IMR-90 (cell line): ENCODE measurements at regions not wholly inside any gene's neighbourhood (a gene's known extent, or its start where the extent isn't known, plus 50 kb on each side); places are given as distances from the start of the nearest gene placed in this dataset.

Experiments used
- ATAC-seq: fragments of 200-7000 bp; cut with Tn5 transposase; 2 replicates; pipeline ENCODE4 v1.9.1; 2020; ENCODE audit warnings: low read depth, mild to moderate bottlenecking, moderate library complexity
- BruUV-seq: library from RNA; stranded (reverse); fragments of 400-500 nt; replicated peaks from 2 replicates; lab custom pipeline; 2021; lab: Mats Ljungman, UMichigan
- CTCF ChIA-PET: fragments of 300-600 bp; formaldehyde crosslinking; extraction: SDS; loops from one replicate; lab custom pipeline; 2021; ENCODE audit warnings: antibody characterized with exemption; lab: Yijun Ruan, JAX
- POLR2A ChIA-PET: fragments of 300-600 bp; sonication (Branson Sonifier 250); formaldehyde crosslinking; loops from one replicate; lab custom pipeline; 2022; ENCODE audit warnings: antibody characterized with exemption; ENCODE audit not compliant: unreplicated experiment; lab: Charles Lee
- DNase-seq: peaks from one replicate; pipeline ENCODE4 v3.0.0; 2013
- H2AFZ ChIP-seq: replicated peaks from 2 replicates; pipeline ENCODE3; 2013; ENCODE audit warnings: low read length, mild to moderate bottlenecking; ENCODE audit not compliant: poor library complexity
- H2AK5ac ChIP-seq: 2 replicates; pipeline ENCODE4 v1.6.1; 2013; ENCODE audit warnings: low read depth, low read length, inconsistent platforms
- H2AK9ac ChIP-seq: replicated peaks from 2 replicates; pipeline ENCODE3; 2013; ENCODE audit warnings: mild to moderate bottlenecking, low read depth, low read length, moderate library complexity; ENCODE audit not compliant: poor library complexity
- H2BK120ac ChIP-seq: 2 replicates; pipeline ENCODE4 v1.6.1; 2013; ENCODE audit warnings: low read depth, low read length, inconsistent platforms
- H2BK15ac ChIP-seq: 3 replicates; pipeline ENCODE4 v1.6.1; 2013; ENCODE audit warnings: low read depth, low read length, inconsistent platforms
- H2BK20ac ChIP-seq: 2 replicates; pipeline ENCODE4 v1.6.1; 2013; ENCODE audit warnings: low read depth, mild to moderate bottlenecking, inconsistent platforms, low read length, moderate library complexity
- H2BK5ac ChIP-seq: 2 replicates; pipeline ENCODE4 v1.6.1; 2013; ENCODE audit warnings: mild to moderate bottlenecking, low read depth, low read length, inconsistent platforms; ENCODE audit not compliant: poor library complexity, severe bottlenecking
- H3K14ac ChIP-seq: replicated peaks from 2 replicates; pipeline ENCODE4 v1.6.1; 2013; ENCODE audit warnings: low read depth, low read length, inconsistent platforms
- H3K18ac ChIP-seq: 2 replicates; pipeline ENCODE4 v1.6.1; 2013; ENCODE audit warnings: low read depth, low read length, control low read depth
- H3K23ac ChIP-seq: 2 replicates; pipeline ENCODE4 v1.6.1; 2013; ENCODE audit warnings: low read depth, low read length, inconsistent platforms
- H3K27ac ChIP-seq: 2 replicates; pipeline ENCODE4 v1.5.1; 2013; ENCODE audit warnings: mild to moderate bottlenecking, control low read depth, low read length; ENCODE audit not compliant: insufficient read depth
- H3K27me3 ChIP-seq: 2 replicates; pipeline ENCODE4 v1.6.1; 2013; ENCODE audit warnings: low read length; ENCODE audit not compliant: control insufficient read depth, insufficient read depth
- H3K36me3 ChIP-seq: 2 replicates; pipeline ENCODE4 v1.6.1; 2013; ENCODE audit warnings: low read length, mixed read lengths; ENCODE audit not compliant: control insufficient read depth, insufficient read depth
- H3K4ac ChIP-seq: 2 replicates; pipeline ENCODE4 v1.6.1; 2013; ENCODE audit warnings: low read depth, low read length, inconsistent platforms
- H3K4me1 ChIP-seq: 2 replicates; pipeline ENCODE4 v1.6.1; 2013; ENCODE audit warnings: low read length, mixed read lengths; ENCODE audit not compliant: control insufficient read depth, insufficient read depth
- H3K4me2 ChIP-seq: 2 replicates; pipeline ENCODE4 v1.6.1; 2013; ENCODE audit warnings: low read depth, mild to moderate bottlenecking, control low read depth, low read length, moderate library complexity
- H3K4me3 ChIP-seq: 2 replicates; pipeline ENCODE4 v1.5.1; 2013; ENCODE audit warnings: low read depth, mild to moderate bottlenecking, control low read depth, low read length, moderate library complexity; ENCODE audit not compliant: insufficient read depth
- H3K56ac ChIP-seq: 2 replicates; pipeline ENCODE4 v1.6.1; 2013; ENCODE audit warnings: low read length, inconsistent platforms; ENCODE audit not compliant: insufficient read depth; ENCODE audit errors: extremely low read depth
- H3K79me1 ChIP-seq, 2 experiments: 2 replicates each; pipeline ENCODE4 v1.6.1; 2013; ENCODE audit warnings: low read length in 2 of 2, inconsistent platforms in 1 of 2, low read depth in 1 of 2
- H3K9ac ChIP-seq: 2 replicates; pipeline ENCODE4 v1.6.1; 2013; ENCODE audit warnings: low read depth, low read length, control low read depth
- H3K9me1 ChIP-seq: 2 replicates; pipeline ENCODE4 v1.6.1; 2013; ENCODE audit warnings: low read length, inconsistent platforms; ENCODE audit not compliant: insufficient read depth
- H3K9me3 ChIP-seq: 2 replicates; pipeline ENCODE4 v1.6.1; 2013; ENCODE audit warnings: low read length; ENCODE audit not compliant: control insufficient read depth, insufficient read depth
- H4K20me1 ChIP-seq: 2 replicates; pipeline ENCODE4 v1.6.1; 2013; ENCODE audit warnings: low read length, inconsistent platforms; ENCODE audit not compliant: insufficient read depth
- H4K5ac ChIP-seq: 2 replicates; pipeline ENCODE4 v1.6.1; 2013; ENCODE audit warnings: mild to moderate bottlenecking, low read depth, low read length, control low read depth
- H4K8ac ChIP-seq, 2 experiments: 2 replicates each; pipeline ENCODE4 v1.6.1; 2013; ENCODE audit warnings: low read depth in 2 of 2, low read length in 2 of 2, control low read depth in 1 of 2, inconsistent platforms in 1 of 2
- H4K91ac ChIP-seq: 2 replicates; pipeline ENCODE4 v1.6.1; 2013; ENCODE audit warnings: low read depth, low read length, inconsistent platforms; ENCODE audit not compliant: insufficient read depth
- BHLHE40 ChIP-seq: fragments of 150-350 bp; IDR thresholded peaks from 2 replicates; pipeline ENCODE4 v1.6.1; 2016; ENCODE audit warnings: mild to moderate bottlenecking, low read depth, low read length
- CEBPB ChIP-seq: IDR thresholded peaks from 2 replicates; pipeline ENCODE4 v1.6.1; 2012; ENCODE audit warnings: low read depth, low read length, improper control_type of control experiment
- CHD1 ChIP-seq: IDR thresholded peaks from 2 replicates; pipeline ENCODE4 v1.6.1; 2012; ENCODE audit warnings: low read depth, low read length, improper control_type of control experiment
- FOS ChIP-seq: fragments of 150-350 bp; IDR thresholded peaks from 2 replicates; pipeline ENCODE4 v1.6.1; 2016; ENCODE audit warnings: low read depth, low read length
- MAFK ChIP-seq: IDR thresholded peaks from 2 replicates; pipeline ENCODE4 v1.6.1; 2012; ENCODE audit warnings: low read depth, low read length, improper control_type of control experiment
- MAZ ChIP-seq: IDR thresholded peaks from 2 replicates; pipeline ENCODE4 v1.6.1; 2012; ENCODE audit warnings: low read depth, mild to moderate bottlenecking, low read length, improper control_type of control experiment, moderate library complexity, borderline replicate concordance
- MXI1 ChIP-seq: IDR thresholded peaks from 2 replicates; pipeline ENCODE4 v1.6.1; 2012; ENCODE audit warnings: low read depth, mild to moderate bottlenecking, low read length, moderate library complexity, borderline replicate concordance
- NFE2L2 ChIP-seq: fragments of 150-350 bp; IDR thresholded peaks from 2 replicates; pipeline ENCODE4 v1.6.1; 2016; ENCODE audit warnings: low read depth, mild to moderate bottlenecking, low read length
- RAD21 ChIP-seq: IDR thresholded peaks from 2 replicates; pipeline ENCODE4 v1.6.1; 2012; ENCODE audit warnings: low read length, improper control_type of control experiment
- RFX5 ChIP-seq: IDR thresholded peaks from 2 replicates; pipeline ENCODE4 v1.8.0; 2012; ENCODE audit warnings: low read depth, mild to moderate bottlenecking, low read length, moderate library complexity
- SMC3 ChIP-seq: fragments of 150-350 bp; IDR thresholded peaks from 2 replicates; pipeline ENCODE4 v1.6.1; 2016; ENCODE audit warnings: low read depth, mild to moderate bottlenecking, antibody characterized with exemption, low read length, moderate library complexity
- WGBS, 2 experiments: methylation state at CpG; one replicate each; pipeline versions ENCODE4 v1.1.5 to v1.1.7; 2013; ENCODE audit warnings: missing lambda C conversion rate in 2 of 2; ENCODE audit not compliant: insufficient read length in 1 of 2; ENCODE audit errors: extremely low coverage in 2 of 2; 5-methylcytosine and 5-hydroxymethylcytosine counted together
- dilution Hi-C: fragments of 300-500 bp; cut with HindIII; formaldehyde crosslinking; loops from one replicate; pipeline ENCODE4 v1.14.3; 2018; ENCODE audit warnings: low sequenced_read_pairs; ENCODE audit not compliant: unreplicated experiment
- in situ Hi-C: fragments of 300-500 bp; cut with MboI; formaldehyde crosslinking; loops from 3 replicates; pipeline ENCODE4 v1.14.3; 2019; ENCODE audit warnings: low sequenced_read_pairs, inconsistent platforms, mixed read lengths
- intact Hi-C: fragments of 100-400 bp; cut with micrococcal nuclease; formaldehyde crosslinking; loops from 2 replicates; pipeline ENCODE4 v1.10.0; 2022
- TF ChIP-seq, protein P1 (sequence below): conservative IDR thresholded peaks from 2 replicates; pipeline ENCODE4 v1.5.1; 2012; ENCODE audit warnings: mild to moderate bottlenecking, low read depth, low read length, improper control_type of control experiment

DNA sequence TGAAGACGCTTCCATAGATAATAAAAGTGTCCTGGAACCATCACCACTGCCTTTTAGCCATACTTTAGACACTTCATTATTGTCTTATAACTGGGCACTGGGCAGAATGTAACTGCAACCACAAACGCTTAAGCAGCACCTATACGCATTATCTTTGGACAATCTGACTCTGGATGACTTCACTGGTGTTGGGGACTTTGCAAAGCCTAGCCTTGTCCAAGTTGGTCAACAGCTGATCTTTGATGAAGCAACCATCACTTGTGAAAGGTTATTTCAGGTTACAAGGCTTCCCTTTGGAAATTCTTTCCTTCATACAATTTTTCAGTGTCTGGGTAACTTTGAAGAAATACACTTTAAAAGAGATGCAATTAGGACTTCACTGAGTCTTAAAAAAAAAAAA, 77.8 kb upstream of the ZNF462 start:
- no TSS peak for BruUV-seq
- Histone ChIP-seq H2BK15ac (no peak overlapping the region), H3K9me3 (no peaks in the 10 kb centered on the region), H4K8ac (no peak overlapping the region), H2BK5ac (no peak overlapping the region), H2AK5ac (no peak overlapping the region), H3K4ac (no peak overlapping the region), H3K9ac (no peak overlapping the region), H4K91ac (no peak overlapping the region), H2AK9ac (no peak overlapping the region), H3K4me3 (no peak overlapping the region), H2AFZ (no peak overlapping the region), H3K9me1 (no peaks in the 10 kb centered on the region), H3K27me3 (no peaks in the 10 kb centered on the region), H3K79me1 (no peaks in the 10 kb centered on the region), H3K23ac (no peak overlapping the region), H3K36me3 (no peaks in the 10 kb centered on the region), H3K56ac (no peak overlapping the region), H4K20me1 (no peaks in the 10 kb centered on the region), H2BK20ac (no peak overlapping the region), H3K27ac (no peak overlapping the region), H3K18ac (no peak overlapping the region), H3K4me1 (no peaks in the 10 kb centered on the region), H4K5ac (no peak overlapping the region), H2BK120ac (no peak overlapping the region), H3K14ac (no peak overlapping the region), H3K4me2 (no peak overlapping the region)
- TF ChIP-seq SMC3 (no peak), NFE2L2 (no peak), MAFK (no peak), FOS (no peak), CHD1 (no peak), MXI1 (no peak), RFX5 (no peak), MAZ (no peak), RAD21 (no peak), CEBPB (no peak), BHLHE40 (no peak)
- TF ChIP-seq, protein P1, sequence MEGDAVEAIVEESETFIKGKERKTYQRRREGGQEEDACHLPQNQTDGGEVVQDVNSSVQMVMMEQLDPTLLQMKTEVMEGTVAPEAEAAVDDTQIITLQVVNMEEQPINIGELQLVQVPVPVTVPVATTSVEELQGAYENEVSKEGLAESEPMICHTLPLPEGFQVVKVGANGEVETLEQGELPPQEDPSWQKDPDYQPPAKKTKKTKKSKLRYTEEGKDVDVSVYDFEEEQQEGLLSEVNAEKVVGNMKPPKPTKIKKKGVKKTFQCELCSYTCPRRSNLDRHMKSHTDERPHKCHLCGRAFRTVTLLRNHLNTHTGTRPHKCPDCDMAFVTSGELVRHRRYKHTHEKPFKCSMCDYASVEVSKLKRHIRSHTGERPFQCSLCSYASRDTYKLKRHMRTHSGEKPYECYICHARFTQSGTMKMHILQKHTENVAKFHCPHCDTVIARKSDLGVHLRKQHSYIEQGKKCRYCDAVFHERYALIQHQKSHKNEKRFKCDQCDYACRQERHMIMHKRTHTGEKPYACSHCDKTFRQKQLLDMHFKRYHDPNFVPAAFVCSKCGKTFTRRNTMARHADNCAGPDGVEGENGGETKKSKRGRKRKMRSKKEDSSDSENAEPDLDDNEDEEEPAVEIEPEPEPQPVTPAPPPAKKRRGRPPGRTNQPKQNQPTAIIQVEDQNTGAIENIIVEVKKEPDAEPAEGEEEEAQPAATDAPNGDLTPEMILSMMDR: no peak
- CTCF ChIA-PET: no interaction called here
- DNase-seq (no peak), ATAC-seq (no peak)
- dilution Hi-C loops (no loop called here), intact Hi-C loops (no loop called here), in situ Hi-C loops (no loop called here)
- WGBS, 2 experiments: 81% methylated on average over 2 of the region's 3 CpGs; no CpG with 5 or more reads in 1 of the 2 experiments
- POLR2A ChIA-PET: no interaction called here
